ENCODE measurements at regions not wholly inside any gene's neighbourhood (a gene's known extent, or its start where the extent isn't known, plus 50 kb on each side); places are given as distances from the start of the nearest gene placed in this dataset.
A peak's percentile ranks its signal among the peaks of the same experiment; 100 is the strongest.

GRCh38 chr3:176787506-176787905 lies 409.8 kb downstream of the TBL1XR1 start:
- no TSS peak for BruUV-seq (replicated peaks)
- H3K27me3 Mint-ChIP-seq (ENCODE audit: insufficient read depth, unreplicated experiment), result no peaks in the 10 kb centered on the region
- no peaks in the 10 kb centered on the region for H3K9me3 Mint-ChIP-seq (ENCODE audit: unreplicated experiment)
- ChIA-PET POLR2A (interaction anchor here (0.6 to 1.8 kb wide), 2 partner anchors 20 to 511 kb away, joined by 3 to 5 read pairs; no protein-coding TSS in a partner anchor), CTCF (interaction anchor here (0.7 kb wide), 1 partner anchor 1910 kb away, joined by 3 read pairs; no protein-coding TSS in a partner anchor)
- no peaks in the 10 kb centered on the region for H3K4me1 Mint-ChIP-seq (ENCODE audit: insufficient read depth, unreplicated experiment)
- no peak for DNase-seq (ENCODE audit: unreplicated experiment)
- TF ChIP-seq CTCF (IDR thresholded peaks at IDR 0.05; ENCODE audit: unreplicated experiment), result no peak
- intact Hi-C loops (cut with micrococcal nuclease), result no loop called here
- no peaks in the 10 kb centered on the region for H3K36me3 Mint-ChIP-seq (ENCODE audit: insufficient read depth, unreplicated experiment)
- peak overlapping the region; percentile 37 for H3K27ac Mint-ChIP-seq (ENCODE audit: low read depth, unreplicated experiment)
- H3K4me3 Mint-ChIP-seq (ENCODE audit: unreplicated experiment), result no peak overlapping the region

- Mint-ChIP-seq H3K9me3 (ENCODE audit: unreplicated experiment) (no peaks in the 10 kb centered on the region), H3K4me3 (ENCODE audit: unreplicated experiment) (no peak overlapping the region), H3K36me3 (ENCODE audit: insufficient read depth, unreplicated experiment) (no peaks in the 10 kb centered on the region), H3K27me3 (ENCODE audit: insufficient read depth, unreplicated experiment) (no peaks in the 10 kb centered on the region), H3K4me1 (ENCODE audit: insufficient read depth, unreplicated experiment) (no peaks in the 10 kb centered on the region), H3K27ac (ENCODE audit: low read depth, unreplicated experiment) (no peak overlapping the region)
- intact Hi-C loops (cut with micrococcal nuclease), result no loop called here
- no peak for TF ChIP-seq CTCF (IDR thresholded peaks at IDR 0.05; ENCODE audit: unreplicated experiment)
- POLR2A ChIA-PET, result no interaction called here
- DNase-seq (ENCODE audit: unreplicated experiment), result no peak
- BruUV-seq (replicated peaks), result no TSS peak
- CTCF ChIA-PET, result interaction anchor here (0.8 kb wide), 1 partner anchor 17 kb away, joined by 3 read pairs; no protein-coding TSS in a partner anchor
Observed at GRCh38 chr3:176785171-176785570, 412.1 kb downstream of the TBL1XR1 start.

- H3K4me3 Mint-ChIP-seq (ENCODE audit: unreplicated experiment), result no peak overlapping the region
- H3K36me3 Mint-ChIP-seq (ENCODE audit: insufficient read depth, unreplicated experiment), result no peaks in the 10 kb centered on the region
- CTCF ChIA-PET, result interaction anchor here (1.4 kb wide), 1 partner anchor 116 kb away, joined by 3 read pairs; no protein-coding TSS in a partner anchor
- no TSS peak for BruUV-seq (replicated peaks)
- H3K27me3 Mint-ChIP-seq (ENCODE audit: insufficient read depth, unreplicated experiment), result no peaks in the 10 kb centered on the region
- POLR2A ChIA-PET, result no interaction called here
- no peak overlapping the region for H3K27ac Mint-ChIP-seq (ENCODE audit: low read depth, unreplicated experiment)
- intact Hi-C loops (cut with micrococcal nuclease), result no loop called here
- H3K4me1 Mint-ChIP-seq (ENCODE audit: insufficient read depth, unreplicated experiment), result no peaks in the 10 kb centered on the region
- no peak for DNase-seq (ENCODE audit: unreplicated experiment)
- no peaks in the 10 kb centered on the region for H3K9me3 Mint-ChIP-seq (ENCODE audit: unreplicated experiment)
- TF ChIP-seq CTCF (IDR thresholded peaks at IDR 0.05; ENCODE audit: unreplicated experiment), result no peak
Observed at GRCh38 chr3:176780766-176781165, 416.5 kb downstream of the TBL1XR1 start.

- intact Hi-C loops (cut with micrococcal nuclease), result no loop called here
- POLR2A ChIA-PET, result no interaction called here
Observed at GRCh38 chr3:176776622-176777175, 420.6 kb downstream of the TBL1XR1 start.

More at GRCh38 chr3:176776622-176777175, 420.6 kb downstream of the TBL1XR1 start:
- no peak overlapping the region for H3K27ac Mint-ChIP-seq (ENCODE audit: low read depth, unreplicated experiment)
- H3K27me3 Mint-ChIP-seq (ENCODE audit: insufficient read depth, unreplicated experiment), result no peaks in the 10 kb centered on the region
- H3K9me3 Mint-ChIP-seq (ENCODE audit: unreplicated experiment), result peaks cover 5% of the 10 kb centered on the region
- no peaks in the 10 kb centered on the region for H3K4me1 Mint-ChIP-seq (ENCODE audit: insufficient read depth, unreplicated experiment)
- BruUV-seq (replicated peaks), result no TSS peak
- H3K4me3 Mint-ChIP-seq (ENCODE audit: unreplicated experiment), result no peak overlapping the region
- TF ChIP-seq CTCF (IDR thresholded peaks at IDR 0.05; ENCODE audit: unreplicated experiment), result no peak
- no peaks in the 10 kb centered on the region for H3K36me3 Mint-ChIP-seq (ENCODE audit: insufficient read depth, unreplicated experiment)
- DNase-seq (ENCODE audit: unreplicated experiment), result no peak
- CTCF ChIA-PET, result interaction anchor here (1.2 kb wide), 1 partner anchor 96 kb away, joined by 4 read pairs; no protein-coding TSS in a partner anchor

All from MCF 10A (cell line).